ENCODE measurements at regions not wholly inside any gene's neighbourhood (a gene's known extent, or its start where the extent isn't known, plus 50 kb on each side); places are given as distances from the start of the nearest gene placed in this dataset.

DNA sequence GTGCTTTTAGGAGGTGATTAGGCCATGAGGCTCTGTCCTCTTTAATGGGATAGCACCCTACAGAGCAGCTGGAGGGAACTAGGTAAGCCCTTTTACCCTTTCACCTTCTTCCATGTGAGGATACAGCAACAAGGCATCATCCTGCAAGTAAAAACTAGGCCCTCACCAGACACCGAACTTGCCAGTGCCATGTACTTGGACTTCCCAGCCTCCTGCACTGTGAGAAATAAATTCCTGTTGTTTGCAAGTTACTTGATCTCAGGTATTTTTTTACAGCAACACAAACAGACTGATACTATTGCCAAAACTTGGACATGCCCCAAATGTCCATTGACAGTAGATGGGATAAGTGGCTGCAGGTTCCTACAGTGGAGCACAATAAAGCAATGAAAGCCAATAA lies 85.8 kb upstream of the MAP1LC3B2 start:
- TF ChIP-seq, protein P1, sequence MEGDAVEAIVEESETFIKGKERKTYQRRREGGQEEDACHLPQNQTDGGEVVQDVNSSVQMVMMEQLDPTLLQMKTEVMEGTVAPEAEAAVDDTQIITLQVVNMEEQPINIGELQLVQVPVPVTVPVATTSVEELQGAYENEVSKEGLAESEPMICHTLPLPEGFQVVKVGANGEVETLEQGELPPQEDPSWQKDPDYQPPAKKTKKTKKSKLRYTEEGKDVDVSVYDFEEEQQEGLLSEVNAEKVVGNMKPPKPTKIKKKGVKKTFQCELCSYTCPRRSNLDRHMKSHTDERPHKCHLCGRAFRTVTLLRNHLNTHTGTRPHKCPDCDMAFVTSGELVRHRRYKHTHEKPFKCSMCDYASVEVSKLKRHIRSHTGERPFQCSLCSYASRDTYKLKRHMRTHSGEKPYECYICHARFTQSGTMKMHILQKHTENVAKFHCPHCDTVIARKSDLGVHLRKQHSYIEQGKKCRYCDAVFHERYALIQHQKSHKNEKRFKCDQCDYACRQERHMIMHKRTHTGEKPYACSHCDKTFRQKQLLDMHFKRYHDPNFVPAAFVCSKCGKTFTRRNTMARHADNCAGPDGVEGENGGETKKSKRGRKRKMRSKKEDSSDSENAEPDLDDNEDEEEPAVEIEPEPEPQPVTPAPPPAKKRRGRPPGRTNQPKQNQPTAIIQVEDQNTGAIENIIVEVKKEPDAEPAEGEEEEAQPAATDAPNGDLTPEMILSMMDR (IDR thresholded peaks at IDR 0.05; ENCODE audit: partially characterized antibody, unreplicated experiment), result no peak

DNA sequence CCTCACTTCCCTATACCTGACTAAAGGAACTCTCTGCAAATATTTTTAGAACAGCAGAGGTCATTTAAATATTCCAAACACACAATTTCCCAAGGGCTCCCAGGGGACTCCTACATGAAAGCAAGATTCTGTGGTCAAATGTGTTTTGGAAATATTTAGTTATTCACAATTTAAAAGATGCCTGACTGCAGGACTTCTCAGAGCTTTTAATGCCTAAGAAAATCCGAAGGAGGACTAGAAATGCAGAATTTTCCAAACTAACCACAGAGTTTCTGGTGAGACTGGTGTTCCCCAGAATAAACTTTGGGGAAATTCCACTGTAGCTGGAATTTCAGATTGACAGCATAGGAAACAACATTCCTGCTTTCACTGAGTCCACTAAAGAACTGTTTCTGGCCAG lies 84.8 kb upstream of the MAP1LC3B2 start:
- Mint-ChIP-seq H3K27me3 (ENCODE audit: unreplicated experiment) (peaks cover 1% of the 10 kb centered on the region), H3K27ac (ENCODE audit: unreplicated experiment) (no peak overlapping the region), H3K4me3 (ENCODE audit: unreplicated experiment) (no peak overlapping the region), H3K9me3 (ENCODE audit: unreplicated experiment) (peaks cover 8% of the 10 kb centered on the region), H3K36me3 (ENCODE audit: unreplicated experiment) (peaks cover 7% of the 10 kb centered on the region), H3K4me1 (ENCODE audit: low read depth, unreplicated experiment) (no peaks in the 10 kb centered on the region)
- TF ChIP-seq, protein P1 (IDR thresholded peaks at IDR 0.05; ENCODE audit: partially characterized antibody, unreplicated experiment), result no peak
- DNase-seq, result no peak

More for the DNA sequence above, 85.8 kb upstream of the MAP1LC3B2 start:
- peaks cover 8% of the 10 kb centered on the region for H3K9me3 Mint-ChIP-seq (ENCODE audit: unreplicated experiment)
- no peaks in the 10 kb centered on the region for H3K4me1 Mint-ChIP-seq (ENCODE audit: low read depth, unreplicated experiment)
- H3K4me3 Mint-ChIP-seq (ENCODE audit: unreplicated experiment), result no peak overlapping the region
- no peak for DNase-seq
- H3K27me3 Mint-ChIP-seq (ENCODE audit: unreplicated experiment), result peaks cover 1% of the 10 kb centered on the region
- H3K36me3 Mint-ChIP-seq (ENCODE audit: unreplicated experiment), result peaks cover 7% of the 10 kb centered on the region
- no peak overlapping the region for H3K27ac Mint-ChIP-seq (ENCODE audit: unreplicated experiment)

DNA sequence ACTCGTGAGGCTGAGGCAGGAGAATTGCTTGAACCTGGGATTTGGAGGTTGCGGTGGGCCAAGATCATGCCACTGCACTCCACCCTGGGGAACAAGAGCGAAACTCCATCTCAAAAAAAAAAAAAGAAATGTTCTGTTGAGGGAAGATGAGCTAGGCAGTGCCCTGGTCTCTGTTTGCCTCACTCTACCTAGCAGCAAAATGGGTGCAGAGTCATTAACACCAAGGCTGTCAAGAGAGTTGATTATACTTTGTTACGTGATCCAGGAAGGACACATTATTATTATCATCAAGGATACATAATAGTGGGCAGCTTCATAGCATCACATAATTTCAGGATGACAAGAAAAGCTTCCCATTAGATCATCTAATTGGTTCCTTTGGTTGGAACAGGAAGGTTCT lies 84.3 kb upstream of the MAP1LC3B2 start:
- Mint-ChIP-seq H3K4me3 (ENCODE audit: unreplicated experiment) (no peak overlapping the region), H3K27me3 (ENCODE audit: unreplicated experiment) (peaks cover 1% of the 10 kb centered on the region), H3K36me3 (ENCODE audit: unreplicated experiment) (peaks cover 7% of the 10 kb centered on the region), H3K27ac (ENCODE audit: unreplicated experiment) (no peak overlapping the region), H3K9me3 (ENCODE audit: unreplicated experiment) (peaks cover 8% of the 10 kb centered on the region), H3K4me1 (ENCODE audit: low read depth, unreplicated experiment) (no peaks in the 10 kb centered on the region)
- TF ChIP-seq, protein P1 (IDR thresholded peaks at IDR 0.05; ENCODE audit: partially characterized antibody, unreplicated experiment), result no peak
- DNase-seq, result no peak

DNA sequence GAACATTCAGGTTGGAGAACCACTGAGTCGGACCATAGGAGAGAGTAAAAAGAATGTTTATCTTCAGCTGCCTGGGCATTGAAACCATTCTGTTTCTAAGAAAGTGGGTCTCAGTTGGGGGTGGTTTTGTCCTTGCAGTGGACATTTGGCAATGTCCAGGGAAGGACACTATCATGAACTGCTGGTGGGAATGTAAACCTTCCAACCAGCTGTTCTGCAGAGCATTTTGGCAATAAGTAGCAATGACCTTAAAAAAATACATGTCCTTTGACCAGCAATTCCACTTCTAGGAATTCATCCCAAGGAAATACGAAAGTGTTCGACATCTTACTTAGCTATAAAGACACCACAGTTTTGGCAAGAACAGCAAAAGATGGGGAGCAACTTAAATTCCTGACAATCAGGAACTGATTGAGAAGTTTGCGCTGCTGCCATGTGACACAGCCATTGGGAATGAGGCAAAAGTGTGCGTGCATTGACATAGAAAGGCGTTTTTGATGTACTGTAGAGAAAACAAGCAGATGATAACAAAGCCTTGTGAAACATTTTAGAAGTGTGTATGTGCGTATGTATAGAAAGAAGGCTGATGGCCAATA lies 82.9 kb upstream of the MAP1LC3B2 start:
- TF ChIP-seq, protein P1 (IDR thresholded peaks at IDR 0.05; ENCODE audit: partially characterized antibody, unreplicated experiment), result no peak
- Mint-ChIP-seq H3K4me3 (ENCODE audit: unreplicated experiment) (no peak overlapping the region), H3K4me1 (ENCODE audit: low read depth, unreplicated experiment) (no peaks in the 10 kb centered on the region), H3K27ac (ENCODE audit: unreplicated experiment) (no peak overlapping the region), H3K27me3 (ENCODE audit: unreplicated experiment) (no peaks in the 10 kb centered on the region), H3K9me3 (ENCODE audit: unreplicated experiment) (peaks cover 10% of the 10 kb centered on the region), H3K36me3 (ENCODE audit: unreplicated experiment) (peaks cover 7% of the 10 kb centered on the region)
- no peak for DNase-seq

DNA sequence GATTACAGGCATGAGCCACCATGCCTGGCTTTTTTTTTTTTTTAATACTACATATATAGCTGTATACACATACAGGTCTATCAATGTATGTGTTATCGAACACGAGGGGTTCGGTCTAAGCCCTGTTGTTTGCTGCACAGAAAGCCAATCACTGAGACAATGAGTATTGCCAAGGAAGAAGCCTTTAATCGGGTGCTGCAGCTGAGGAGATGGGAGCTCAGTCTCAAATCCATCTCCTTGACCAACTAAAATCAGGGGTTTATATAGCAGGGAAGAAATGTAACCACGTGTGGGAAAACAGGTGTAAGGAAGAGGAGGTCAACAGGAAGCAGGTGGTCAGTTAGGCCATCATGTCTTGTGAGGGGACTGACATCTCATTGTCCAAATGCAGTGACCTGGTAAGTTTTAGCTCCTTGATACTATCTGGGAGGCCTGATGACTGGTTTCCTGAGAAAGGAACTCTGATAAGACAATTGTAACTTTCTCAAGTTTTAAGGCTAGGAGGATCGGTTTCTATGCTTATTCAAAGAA lies 80.9 kb upstream of the MAP1LC3B2 start:
- Mint-ChIP-seq H3K36me3 (ENCODE audit: unreplicated experiment) (peaks cover 7% of the 10 kb centered on the region), H3K27me3 (ENCODE audit: unreplicated experiment) (peaks cover 5% of the 10 kb centered on the region), H3K4me1 (ENCODE audit: low read depth, unreplicated experiment) (no peaks in the 10 kb centered on the region), H3K4me3 (ENCODE audit: unreplicated experiment) (no peak overlapping the region), H3K9me3 (ENCODE audit: unreplicated experiment) (peaks cover 10% of the 10 kb centered on the region), H3K27ac (ENCODE audit: unreplicated experiment) (no peak overlapping the region)
- DNase-seq, result no peak
- TF ChIP-seq, protein P1 (IDR thresholded peaks at IDR 0.05; ENCODE audit: partially characterized antibody, unreplicated experiment), result no peak

All from glutamatergic neuron (in vitro differentiated cells).